KOPT-K1 (cell line): ENCODE measurements at regions not wholly inside any gene's neighbourhood (a gene's known extent, or its start where the extent isn't known, plus 50 kb on each side); places are given as distances from the start of the nearest gene placed in this dataset.
"Not testable (repeated sequence)": the region's sequence is repeated elsewhere in the genome, so short reads cannot be mapped to it uniquely, and the experiment has no call there.

Source experiments
- H3K27ac ChIP-seq: fragments of 200-600 bp; sonication (generic); 2 replicates; pipeline ENCODE4 v1.5.1; 2016; ENCODE audit warnings: antibody characterized with exemption, mild to moderate bottlenecking, low read depth, low read length; ENCODE audit not compliant: poor library complexity, severe bottlenecking
- H3K36me3 ChIP-seq: fragments of 200-600 bp; sonication (generic); 2 replicates; pipeline ENCODE4 v1.5.1; 2017; ENCODE audit warnings: antibody characterized with exemption, mild to moderate bottlenecking, low read length, moderate library complexity; ENCODE audit not compliant: insufficient read depth
- H3K9me3 ChIP-seq: fragments of 200-600 bp; sonication (generic); 2 replicates; pipeline ENCODE4 v1.5.1; 2017; ENCODE audit warnings: antibody characterized with exemption, low read length, mild to moderate bottlenecking; ENCODE audit not compliant: insufficient read depth, poor library complexity, severe bottlenecking

DNA sequence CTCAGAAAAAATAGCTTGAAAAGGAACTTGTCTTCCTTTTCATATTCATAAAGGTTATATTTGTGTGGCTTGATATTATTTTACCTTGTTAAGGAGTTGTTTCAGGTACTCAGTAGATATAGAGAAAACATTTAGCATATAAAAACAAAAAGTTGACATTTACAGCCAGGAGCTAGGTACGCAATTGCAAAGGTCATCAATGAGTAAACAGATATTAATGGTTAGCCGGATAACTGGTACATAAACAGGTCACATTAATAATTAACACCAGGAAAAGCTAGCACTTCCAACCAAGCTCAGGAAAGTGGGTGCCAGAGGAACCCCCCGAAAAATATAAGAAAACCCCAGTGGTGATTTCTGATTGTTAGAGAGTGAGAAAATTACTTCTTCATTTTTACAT is 146.6 kb upstream of the NR2F2 start:
- Histone ChIP-seq H3K36me3 (no peaks in the 10 kb centered on the region), H3K9me3 (no peaks in the 10 kb centered on the region), H3K27ac (no peak overlapping the region)

DNA sequence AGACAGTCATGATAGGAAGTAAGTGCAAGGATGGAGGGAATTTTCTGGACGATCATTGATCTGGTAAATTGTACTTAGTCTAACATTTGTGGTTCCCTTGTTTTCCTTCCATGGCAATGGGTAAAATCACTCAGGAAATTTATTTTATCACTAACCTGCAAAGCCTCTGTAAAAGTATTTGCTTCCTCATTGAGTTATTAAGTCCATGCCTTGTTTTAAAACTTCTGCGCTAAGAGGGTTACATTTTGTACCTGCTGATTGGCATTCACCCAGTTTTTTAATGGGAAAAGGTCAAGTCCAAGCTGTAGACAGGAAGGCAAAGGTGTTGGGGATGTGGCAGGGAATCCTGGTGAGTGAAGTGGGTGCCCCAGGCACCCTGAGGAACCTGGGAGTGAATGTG is 146.2 kb upstream of the NR2F2 start:
- no peaks in the 10 kb centered on the region for H3K36me3 ChIP-seq
- H3K9me3 ChIP-seq, result no peaks in the 10 kb centered on the region
- no peak overlapping the region for H3K27ac ChIP-seq

DNA sequence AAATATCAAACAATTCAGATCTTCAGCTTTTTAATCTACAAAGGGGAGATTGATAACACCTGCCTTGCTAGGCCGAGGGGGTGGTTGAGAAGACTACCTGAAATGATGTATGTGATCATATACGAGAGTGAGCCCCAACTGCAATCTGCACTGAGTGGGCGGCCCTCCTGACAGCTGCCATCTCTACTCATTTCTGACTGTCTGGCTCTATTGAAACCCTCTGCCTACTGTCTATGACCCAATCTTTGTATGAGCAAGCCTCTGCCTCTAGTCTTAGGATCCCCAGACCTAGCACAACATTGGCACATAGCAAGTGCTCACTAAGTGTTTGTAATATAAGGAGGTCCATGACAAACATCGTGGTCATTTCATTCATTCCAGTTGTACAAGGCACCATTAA is 144.4 kb upstream of the NR2F2 start:
- no peak overlapping the region for H3K27ac ChIP-seq
- H3K36me3 ChIP-seq, result no peaks in the 10 kb centered on the region
- H3K9me3 ChIP-seq, result no peaks in the 10 kb centered on the region

DNA sequence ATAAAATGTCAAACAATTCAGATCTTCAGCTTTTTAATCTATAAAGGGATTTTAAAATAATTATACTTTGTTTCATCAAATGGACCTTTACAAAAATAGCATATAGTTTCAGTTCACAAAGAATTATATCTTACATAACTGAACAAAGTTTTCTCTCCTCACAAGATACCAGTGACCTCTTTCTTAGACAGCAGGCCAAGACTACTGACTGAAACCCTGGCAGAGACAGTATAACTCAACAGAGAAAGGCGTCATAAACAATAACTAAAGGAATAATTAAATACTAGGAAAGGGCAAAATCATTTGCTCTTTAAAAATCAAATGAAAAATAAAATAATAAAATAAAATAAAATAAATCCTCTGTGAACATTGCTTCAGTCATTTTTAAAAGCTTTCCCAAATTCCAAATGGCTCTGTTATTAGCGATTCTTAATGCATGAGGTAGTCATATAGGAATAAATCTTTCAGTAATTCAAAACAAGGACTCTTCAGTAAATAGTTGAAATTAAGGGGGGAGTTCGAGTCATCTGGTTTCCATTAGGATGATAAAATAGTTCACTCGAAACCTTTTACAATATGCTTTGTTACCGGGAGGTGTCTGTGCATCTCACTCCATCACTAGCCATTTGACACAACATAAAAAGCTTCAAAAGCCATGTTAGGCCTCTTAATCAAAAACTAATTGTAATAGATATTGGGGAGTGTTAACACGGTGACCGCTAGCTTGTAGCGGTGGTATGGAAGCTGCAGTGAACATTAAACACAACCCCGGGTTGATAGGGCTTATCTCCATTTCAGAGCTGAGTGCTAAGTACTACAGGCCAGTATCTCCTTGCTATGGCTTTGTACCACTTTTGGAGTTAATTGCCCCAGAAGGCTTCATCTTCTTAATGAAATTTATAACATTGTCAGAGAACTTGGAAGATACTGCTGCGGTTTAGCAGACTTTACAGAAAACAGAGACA is 142.9 kb upstream of the NR2F2 start:
- Histone ChIP-seq H3K36me3 (no peaks in the 10 kb centered on the region), H3K27ac (no peak overlapping the region), H3K9me3 (no peaks in the 10 kb centered on the region)

DNA sequence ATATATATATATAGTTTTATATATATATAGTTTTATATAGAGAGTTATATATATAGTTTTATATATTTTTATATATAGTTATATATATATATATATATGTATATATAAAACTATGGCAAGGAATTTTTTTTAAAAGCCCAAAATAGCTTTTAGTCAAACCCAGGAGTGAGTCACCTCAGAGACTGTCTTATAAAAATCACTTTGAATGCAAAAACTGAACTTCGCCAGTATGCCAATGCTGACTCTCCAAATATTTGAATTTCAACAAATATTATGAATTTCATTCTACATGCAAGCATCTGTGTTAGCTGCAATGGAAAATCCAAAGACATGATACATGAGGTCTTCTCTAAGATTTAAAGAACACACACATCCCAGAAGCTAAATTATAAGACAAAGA is 132.8 kb upstream of the NR2F2 start:
- H3K27ac ChIP-seq, result no peak overlapping the region
- H3K36me3 ChIP-seq, result no peaks in the 10 kb centered on the region
- H3K9me3 ChIP-seq, result no peaks in the 10 kb centered on the region

DNA sequence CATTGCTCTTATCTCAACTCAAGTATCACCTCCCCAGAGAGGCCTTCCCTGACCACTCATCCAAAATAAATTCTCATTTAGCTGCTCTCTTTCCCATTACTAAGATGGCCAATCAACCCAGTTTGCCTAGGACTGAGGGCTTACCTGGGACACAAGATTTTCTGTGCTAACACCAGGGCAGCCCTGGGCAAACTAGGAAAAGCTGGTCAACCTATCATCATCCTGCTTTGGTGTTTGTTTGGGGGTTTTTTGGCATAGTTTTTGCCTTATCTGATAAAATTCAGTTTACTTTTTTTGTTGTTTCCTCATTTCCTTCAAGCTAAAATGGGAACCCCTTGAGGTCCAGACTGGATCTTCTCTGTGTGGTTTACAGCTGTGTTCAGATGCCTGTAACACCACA is 131.4 kb upstream of the NR2F2 start:
- no peak overlapping the region for H3K27ac ChIP-seq
- H3K36me3 ChIP-seq, result no peaks in the 10 kb centered on the region
- H3K9me3 ChIP-seq, result no peaks in the 10 kb centered on the region

DNA sequence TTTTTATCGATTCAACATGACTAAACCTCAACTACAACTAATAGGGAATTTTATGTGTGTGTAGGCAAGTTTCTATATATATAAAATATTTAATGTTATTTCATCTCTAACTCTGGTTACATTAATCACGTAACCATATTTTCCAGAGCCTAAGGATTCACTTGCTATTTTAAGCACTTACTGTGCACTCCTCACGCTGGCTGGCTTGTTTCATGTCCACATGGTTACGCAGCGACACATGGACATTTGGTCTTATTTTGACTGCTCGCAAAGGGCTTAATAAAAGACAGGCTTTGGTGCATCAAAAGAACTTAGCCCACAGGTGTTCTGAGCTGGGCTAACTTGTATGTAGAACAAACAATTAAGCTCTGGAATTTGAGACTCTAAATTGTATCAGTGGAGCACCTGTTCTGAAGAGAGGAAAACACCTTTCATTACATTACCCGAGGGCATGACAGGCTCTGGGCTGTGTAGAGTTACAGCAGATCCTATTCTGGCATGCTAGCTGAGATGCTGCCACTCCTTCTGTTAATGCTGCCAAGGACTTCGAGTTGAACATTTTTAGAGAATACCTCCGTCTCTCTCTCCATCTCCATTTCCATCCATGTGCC is 130.0 kb upstream of the NR2F2 start:
- H3K9me3 ChIP-seq, result no peaks in the 10 kb centered on the region
- H3K27ac ChIP-seq, result no peak overlapping the region
- H3K36me3 ChIP-seq, result no peaks in the 10 kb centered on the region

DNA sequence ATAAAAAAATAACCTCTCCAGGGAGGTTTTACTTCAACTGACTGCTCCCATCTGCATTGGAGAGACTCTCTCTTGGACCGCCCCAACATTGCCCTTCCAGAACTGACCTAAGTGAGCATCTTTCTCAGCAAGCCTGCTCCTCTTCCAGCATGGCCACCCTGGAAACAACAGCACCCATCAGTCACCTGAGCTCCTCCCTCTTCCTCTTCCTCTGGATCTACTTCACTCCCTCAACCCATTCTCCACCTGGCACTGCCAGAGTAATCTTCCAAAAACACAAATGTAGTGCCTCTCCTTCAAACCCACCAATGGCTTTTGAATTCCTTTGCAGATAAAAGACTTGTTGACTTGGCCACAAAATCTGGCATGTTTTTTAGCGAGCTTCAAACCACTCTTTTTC is 128.8 kb upstream of the NR2F2 start:
- Histone ChIP-seq H3K27ac (no peak overlapping the region), H3K9me3 (no peaks in the 10 kb centered on the region), H3K36me3 (no peaks in the 10 kb centered on the region)

DNA sequence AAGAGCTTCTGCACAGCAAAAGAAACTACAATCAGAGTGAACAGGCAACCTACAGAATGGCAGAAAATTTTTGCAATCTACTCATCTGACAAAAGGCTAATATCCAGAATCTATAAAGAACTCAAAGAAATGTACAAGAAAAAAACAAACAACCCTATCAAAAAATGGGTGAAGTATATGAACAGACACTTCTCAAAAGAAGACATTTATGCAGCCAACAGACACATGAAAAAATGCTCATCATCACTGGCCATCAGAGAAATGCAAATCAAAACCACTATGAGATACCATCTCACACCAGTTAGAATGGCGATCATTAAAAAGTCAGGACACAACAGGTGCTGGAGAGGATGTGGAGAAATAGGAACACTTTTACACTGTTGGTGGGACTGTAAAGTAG is 124.9 kb upstream of the NR2F2 start:
- not testable (repeated sequence) for H3K27ac ChIP-seq, H3K9me3 ChIP-seq, H3K36me3 ChIP-seq

DNA sequence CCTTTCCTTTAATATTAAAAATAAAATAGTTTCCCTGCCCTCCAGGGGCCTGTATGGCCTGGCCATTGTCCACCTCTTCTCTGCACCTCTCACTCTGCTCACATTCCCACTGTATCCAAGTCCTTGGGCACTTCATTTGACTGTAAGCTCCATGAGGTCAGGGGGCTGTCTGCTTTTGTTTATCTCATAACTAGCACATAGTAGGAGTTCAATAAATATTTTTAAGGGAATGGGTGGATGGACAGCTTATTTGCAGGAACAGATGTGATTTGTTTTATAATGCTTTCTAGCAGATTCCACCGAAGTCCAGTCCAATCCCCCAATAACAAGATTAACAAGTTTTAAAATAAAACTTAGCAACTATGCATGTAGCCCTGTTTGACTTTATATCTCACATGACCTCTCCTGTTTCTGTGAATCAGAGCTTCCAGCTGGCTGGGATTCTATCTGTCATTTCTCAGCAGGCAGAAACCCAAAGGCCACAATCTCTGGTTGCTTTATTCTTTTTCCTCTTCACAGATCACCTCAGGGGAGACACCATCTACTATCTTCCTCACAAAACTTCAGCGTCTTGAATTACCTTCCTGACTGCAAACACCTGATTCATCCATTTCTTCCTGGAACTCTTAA is 123.0 kb upstream of the NR2F2 start:
- H3K9me3 ChIP-seq, result no peaks in the 10 kb centered on the region
- no peak overlapping the region for H3K27ac ChIP-seq

DNA sequence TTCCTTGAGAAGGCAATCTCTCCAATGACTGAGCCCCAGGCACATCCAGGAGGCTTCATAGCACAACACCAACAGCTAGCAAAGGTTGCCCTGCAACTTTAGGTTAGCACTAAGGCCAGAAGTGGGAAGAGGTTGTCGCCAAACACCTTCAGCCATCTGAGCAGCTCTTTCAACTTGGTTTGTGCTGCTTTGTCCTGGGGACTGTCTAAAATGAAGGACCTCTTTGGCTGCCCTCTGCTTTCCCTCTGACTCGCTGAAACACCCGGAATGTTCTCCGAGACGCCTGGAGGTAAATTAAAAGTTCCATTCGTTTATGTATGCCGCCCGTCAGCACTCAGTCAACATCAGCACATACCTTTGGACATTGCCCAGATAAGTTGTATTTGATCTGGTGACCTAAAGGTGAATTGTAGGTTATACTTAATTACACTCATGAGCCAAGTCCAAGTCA is 121.2 kb upstream of the NR2F2 start:
- Histone ChIP-seq H3K27ac (no peak overlapping the region), H3K36me3 (no peaks in the 10 kb centered on the region), H3K9me3 (no peaks in the 10 kb centered on the region)

More for the DNA sequence above, 123.0 kb upstream of the NR2F2 start:
- H3K36me3 ChIP-seq, result no peaks in the 10 kb centered on the region

DNA sequence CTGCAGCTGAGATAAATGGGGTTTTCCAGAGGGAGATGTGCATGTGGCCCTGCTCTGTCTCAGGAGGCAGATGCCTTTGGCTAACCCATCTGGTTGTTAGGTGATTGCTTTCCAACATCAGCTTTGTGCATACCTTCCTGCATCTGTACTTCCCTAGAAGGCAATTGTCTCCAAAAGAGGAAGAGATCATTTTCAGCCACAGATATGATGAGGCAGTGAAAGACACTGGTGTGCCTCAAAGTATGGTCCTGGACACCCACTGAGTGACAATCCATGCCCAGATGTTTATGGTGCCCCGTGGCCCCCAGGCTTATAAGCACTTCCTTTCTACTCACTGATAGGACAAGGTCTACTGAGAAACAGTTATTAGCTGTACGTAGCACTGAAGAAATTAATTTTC is 117.5 kb upstream of the NR2F2 start:
- Histone ChIP-seq H3K27ac (no peak overlapping the region), H3K9me3 (no peaks in the 10 kb centered on the region), H3K36me3 (no peaks in the 10 kb centered on the region)

DNA sequence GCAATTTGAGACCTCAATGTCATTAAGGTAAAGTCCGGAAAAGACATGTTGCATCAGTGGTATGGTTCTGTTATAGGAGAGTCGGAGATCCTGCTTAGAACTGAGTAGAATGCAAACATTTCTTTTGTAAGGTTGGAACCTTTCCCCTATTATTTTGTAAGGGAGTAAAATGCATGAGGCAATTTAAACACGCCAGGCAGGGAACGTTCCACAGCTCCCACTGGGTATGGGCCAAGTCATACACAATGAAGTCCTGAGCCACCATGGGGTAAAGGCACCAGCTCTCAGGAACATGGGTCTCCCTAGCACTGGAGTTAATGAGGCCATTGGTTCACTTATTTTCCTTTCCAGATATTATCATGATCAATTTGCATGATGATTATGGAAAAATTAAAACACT is 116.6 kb upstream of the NR2F2 start:
- Histone ChIP-seq H3K9me3 (no peaks in the 10 kb centered on the region), H3K36me3 (no peaks in the 10 kb centered on the region), H3K27ac (no peak overlapping the region)

DNA sequence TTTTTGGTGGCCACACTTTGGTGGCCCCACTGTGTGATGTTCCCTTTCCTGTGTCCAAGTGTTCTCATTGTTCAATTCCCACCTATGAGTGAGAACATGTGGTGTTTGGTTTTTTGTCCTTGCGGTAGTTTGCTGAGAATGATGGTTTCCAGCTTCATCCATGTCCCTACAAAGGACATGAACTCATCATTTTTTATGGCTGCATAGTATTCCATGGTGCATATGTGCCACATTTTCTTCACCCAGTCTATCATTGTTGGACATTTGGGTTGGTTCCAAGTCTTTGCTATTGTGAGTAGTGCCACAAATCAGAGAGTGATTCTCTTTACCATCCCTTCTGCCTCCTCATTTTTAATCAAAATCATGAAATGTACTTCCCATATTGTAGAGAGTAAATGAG is 114.0 kb upstream of the NR2F2 start:
- H3K27ac ChIP-seq, H3K9me3 ChIP-seq, H3K36me3 ChIP-seq: not testable (repeated sequence)

DNA sequence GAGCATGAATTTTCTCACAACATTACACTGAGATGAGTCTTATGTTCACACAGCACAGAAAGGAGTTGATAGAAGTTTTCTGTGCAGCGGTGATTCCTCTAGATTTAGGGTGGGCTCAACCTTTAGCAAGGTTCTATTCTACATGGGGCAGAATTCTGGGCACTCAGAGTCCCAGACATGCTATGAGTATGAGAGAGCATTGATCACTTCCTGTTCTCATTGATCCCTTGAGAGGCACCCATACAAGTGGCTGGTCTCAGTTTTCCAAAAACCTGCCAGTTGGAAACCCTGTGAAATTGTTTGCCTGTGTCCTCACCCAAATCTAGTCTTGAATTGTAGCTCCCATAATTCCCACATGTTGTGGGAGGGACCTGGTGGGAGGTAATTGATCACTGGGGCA is 112.5 kb upstream of the NR2F2 start:
- Histone ChIP-seq H3K36me3 (no peaks in the 10 kb centered on the region), H3K9me3 (no peaks in the 10 kb centered on the region), H3K27ac (no peak overlapping the region)
